H1 (cell line): ENCODE measurements at regions not wholly inside any gene's neighbourhood (a gene's known extent, or its start where the extent isn't known, plus 50 kb on each side); places are given as distances from the start of the nearest gene placed in this dataset.

ENCODE experiments used
- CBX5 ChIP-seq: fragments of 300-800, 300-1000 bp; sonication (generic); IDR thresholded peaks from 2 replicates; pipeline ENCODE4 v1.7.1; 2016; ENCODE audit warnings: antibody characterized with exemption, low read length, low read depth
- EZH2 ChIP-seq: fragments of 200-600 bp; sonication (generic); IDR thresholded peaks from 2 replicates; pipeline ENCODE4 v1.7.1; 2012; ENCODE audit warnings: low read depth, mild to moderate bottlenecking, moderate library complexity, low read length, inconsistent platforms; ENCODE audit not compliant: severe bottlenecking

DNA sequence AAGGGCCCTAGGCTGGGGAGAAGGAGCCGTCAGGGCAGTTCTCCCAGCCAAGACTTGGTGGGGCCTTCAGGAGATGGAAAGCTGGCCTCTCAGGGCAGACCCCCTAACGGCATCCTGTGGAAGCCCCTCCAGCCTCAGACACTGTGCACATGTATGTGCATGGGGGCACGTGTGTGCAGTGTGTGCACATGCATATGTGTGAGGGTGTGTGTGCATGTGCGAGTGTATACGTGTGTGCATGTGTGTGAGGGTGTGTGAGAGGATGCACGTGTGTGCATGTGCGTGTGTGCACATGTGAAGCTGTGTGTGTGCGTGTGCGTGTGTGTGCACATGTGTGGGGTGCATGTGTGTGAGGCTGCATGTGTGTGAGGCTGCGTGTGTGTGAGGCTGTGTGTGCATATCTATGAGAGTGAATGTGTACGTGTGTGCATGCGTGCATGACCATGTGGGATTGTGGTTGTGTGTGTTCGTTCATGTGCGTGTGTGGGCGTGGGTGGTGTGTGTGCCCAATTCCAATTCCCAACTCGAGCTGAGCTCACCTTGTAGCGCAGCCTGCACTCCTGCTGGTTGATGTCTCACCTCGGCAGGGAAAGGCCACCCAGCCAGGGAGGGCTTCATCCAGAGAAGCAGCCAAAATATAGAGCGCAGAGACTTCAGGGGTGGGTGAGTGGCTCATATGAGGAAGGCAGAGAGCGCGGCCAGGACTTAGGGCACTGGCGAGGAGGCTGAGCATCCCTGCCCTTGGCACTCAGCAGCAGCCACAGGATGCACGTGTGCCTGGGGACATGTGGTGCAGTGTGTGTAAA, 142.7 kb upstream of the PPP1R26 start (continued):
- TF ChIP-seq EZH2 (no peak), CBX5 (no peak)
